ENCODE measurements at regions not wholly inside any gene's neighbourhood (a gene's known extent, or its start where the extent isn't known, plus 50 kb on each side); places are given as distances from the start of the nearest gene placed in this dataset.

DNA sequence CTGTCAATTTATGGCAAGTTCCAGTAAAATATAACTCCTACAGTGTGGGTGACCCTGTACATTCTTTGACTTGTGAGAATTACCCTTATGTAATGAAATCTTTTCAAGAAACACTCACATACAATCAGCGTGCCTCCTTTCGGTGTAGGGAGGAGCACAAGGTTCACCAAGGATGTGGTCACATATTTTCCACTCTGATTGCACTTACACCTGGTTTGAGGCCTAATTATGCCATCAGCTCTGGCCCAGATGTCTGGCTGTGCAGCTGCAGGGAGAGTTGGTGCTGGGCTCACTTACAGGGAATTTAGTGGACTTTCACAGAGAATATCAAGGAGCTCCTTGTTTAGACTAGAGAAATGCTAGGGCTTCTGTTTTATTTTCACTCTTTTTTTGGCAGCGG is 146.0 kb upstream of the STEAP4 start:
- TF ChIP-seq, protein P1, sequence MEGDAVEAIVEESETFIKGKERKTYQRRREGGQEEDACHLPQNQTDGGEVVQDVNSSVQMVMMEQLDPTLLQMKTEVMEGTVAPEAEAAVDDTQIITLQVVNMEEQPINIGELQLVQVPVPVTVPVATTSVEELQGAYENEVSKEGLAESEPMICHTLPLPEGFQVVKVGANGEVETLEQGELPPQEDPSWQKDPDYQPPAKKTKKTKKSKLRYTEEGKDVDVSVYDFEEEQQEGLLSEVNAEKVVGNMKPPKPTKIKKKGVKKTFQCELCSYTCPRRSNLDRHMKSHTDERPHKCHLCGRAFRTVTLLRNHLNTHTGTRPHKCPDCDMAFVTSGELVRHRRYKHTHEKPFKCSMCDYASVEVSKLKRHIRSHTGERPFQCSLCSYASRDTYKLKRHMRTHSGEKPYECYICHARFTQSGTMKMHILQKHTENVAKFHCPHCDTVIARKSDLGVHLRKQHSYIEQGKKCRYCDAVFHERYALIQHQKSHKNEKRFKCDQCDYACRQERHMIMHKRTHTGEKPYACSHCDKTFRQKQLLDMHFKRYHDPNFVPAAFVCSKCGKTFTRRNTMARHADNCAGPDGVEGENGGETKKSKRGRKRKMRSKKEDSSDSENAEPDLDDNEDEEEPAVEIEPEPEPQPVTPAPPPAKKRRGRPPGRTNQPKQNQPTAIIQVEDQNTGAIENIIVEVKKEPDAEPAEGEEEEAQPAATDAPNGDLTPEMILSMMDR (IDR thresholded peaks at IDR 0.05; ENCODE audit: insufficient read depth, missing control alignments) = no peak
- no peak for FAIRE-seq

DNA sequence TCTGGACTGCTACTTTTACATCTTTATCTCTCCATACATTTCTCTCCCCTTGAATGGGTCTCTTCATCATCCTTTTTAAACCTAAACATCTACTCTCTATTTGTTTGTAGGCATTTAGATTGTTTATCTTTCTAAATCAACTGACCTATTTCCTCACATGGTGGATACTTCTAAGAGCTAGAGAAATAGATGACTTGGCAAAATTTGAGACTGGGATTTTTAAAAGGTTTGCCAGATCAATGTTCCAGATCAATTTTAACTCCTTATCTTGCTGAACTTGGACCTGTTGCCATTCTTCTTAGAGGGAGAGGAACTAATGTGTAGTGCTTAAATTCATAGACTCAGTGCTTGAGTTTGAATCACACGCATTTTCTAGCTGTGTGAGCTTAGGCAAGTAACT is 144.2 kb upstream of the STEAP4 start:
- DNase-seq (ENCODE audit: insufficient read length, low spot score) (no peak), FAIRE-seq (no peak)
- TF ChIP-seq, protein P1 (IDR thresholded peaks at IDR 0.05; ENCODE audit: insufficient read depth, missing control alignments) = no peak

More for the DNA sequence above, 146.0 kb upstream of the STEAP4 start:
- DNase-seq (ENCODE audit: insufficient read length, low spot score) = no peak

DNA sequence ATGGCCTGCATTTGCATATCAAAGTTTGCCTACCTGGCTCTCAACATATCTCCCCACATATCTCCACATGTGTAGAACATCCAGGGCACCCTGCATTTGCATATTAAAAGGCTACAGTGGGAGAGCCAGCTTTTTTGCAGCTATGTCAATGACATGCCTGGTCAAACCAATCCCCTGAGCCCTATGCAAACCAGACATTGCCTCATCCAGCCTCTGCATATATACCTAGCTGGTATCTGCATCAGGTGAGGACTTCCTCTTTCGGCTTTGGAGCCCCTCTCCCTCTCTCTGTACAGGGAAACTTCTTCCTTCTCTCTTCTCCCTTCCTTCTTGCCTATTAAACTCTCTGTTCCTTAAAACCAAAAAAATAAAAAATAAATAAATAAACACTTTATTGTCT is 142.7 kb upstream of the STEAP4 start:
- TF ChIP-seq, protein P1 (IDR thresholded peaks at IDR 0.05; ENCODE audit: insufficient read depth, missing control alignments) = no peak
- DNase-seq (ENCODE audit: insufficient read length, low spot score) (no peak), FAIRE-seq (no peak)

DNA sequence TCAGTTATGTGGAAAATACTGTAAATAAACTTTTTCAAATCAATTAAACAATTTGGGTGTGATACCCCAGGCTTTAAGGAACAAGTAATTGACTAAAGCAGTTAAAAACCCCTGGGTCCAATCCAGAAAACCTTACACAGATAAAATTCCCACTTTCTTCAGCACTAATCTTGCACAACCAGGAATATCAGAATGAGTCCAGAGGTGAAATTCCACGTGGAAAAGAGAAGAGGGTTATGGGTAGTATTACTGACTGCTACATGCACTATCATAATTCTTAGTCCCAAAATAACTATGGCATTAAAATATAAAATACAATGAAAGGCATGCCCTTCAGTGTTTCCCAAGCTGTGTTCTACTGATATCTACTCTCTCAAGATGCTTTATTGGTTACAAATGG is 135.7 kb upstream of the STEAP4 start:
- DNase-seq (ENCODE audit: insufficient read length, low spot score) = no peak
- no peak for FAIRE-seq
- TF ChIP-seq, protein P1 (IDR thresholded peaks at IDR 0.05; ENCODE audit: insufficient read depth, missing control alignments) = no peak

DNA sequence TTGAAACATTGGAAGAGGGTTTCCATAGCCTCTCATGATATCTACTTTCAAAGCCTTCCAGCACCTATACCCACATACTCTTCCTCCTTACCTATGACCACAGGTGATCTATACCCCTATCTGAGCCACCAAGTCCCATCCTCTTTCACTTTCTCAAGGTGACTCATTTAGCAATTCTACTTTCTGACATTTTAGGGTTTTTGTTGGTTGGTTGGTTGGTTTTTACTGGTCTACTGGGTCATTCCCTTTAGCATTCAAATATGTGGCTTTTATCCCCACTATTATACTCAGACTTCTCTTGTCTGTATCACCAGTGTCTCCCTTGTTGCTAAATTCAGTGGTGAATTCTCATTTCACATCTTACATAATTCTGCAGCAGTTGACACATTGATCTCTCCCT is 130.4 kb upstream of the STEAP4 start:
- TF ChIP-seq, protein P1 (IDR thresholded peaks at IDR 0.05; ENCODE audit: insufficient read depth, missing control alignments) = no peak

DNA sequence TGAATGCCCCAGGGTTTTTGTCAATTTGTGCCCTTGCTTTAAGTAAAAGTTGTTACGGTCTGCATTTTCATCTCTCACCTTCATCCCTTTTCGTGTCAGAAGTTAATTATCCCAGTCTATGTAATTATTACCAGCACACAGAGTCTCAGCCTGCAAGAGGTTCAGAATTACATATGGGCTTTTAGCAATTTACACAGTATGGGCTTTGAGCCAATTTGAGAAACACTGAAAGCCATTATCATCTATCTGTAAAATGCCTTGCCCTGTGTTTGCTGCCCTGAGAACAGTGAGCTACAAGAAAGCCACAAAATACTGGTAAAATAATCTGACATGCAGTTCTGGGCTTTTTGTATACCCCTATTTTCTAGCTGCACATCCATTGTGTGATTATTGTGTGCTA is 125.6 kb upstream of the STEAP4 start:
- no peak for DNase-seq (ENCODE audit: insufficient read length, low spot score)
- TF ChIP-seq, protein P1 (IDR thresholded peaks at IDR 0.05; ENCODE audit: insufficient read depth, missing control alignments) = no peak
- FAIRE-seq = no peak

More for the DNA sequence above, 130.4 kb upstream of the STEAP4 start:
- FAIRE-seq (no peak), DNase-seq (ENCODE audit: insufficient read length, low spot score) (no peak)

DNA sequence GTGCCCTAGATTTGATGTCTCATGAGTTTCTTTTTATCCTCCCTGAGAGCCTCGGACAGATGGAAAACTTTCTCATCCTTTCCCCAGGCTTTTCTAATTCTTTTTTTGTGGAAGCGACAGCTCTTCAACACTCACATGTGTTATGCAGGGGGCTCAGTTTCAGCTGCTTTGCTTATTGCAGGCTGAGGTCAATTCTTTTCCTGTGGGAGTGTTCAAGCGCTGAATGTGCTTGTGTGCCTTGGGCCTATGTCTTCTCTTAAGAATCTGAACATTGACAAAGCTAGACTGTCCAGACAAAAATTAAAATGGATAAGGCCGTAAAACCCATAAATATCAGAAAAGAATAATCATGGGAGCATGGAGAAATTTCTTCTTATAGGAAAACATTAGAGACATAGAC is 125.2 kb upstream of the STEAP4 start:
- TF ChIP-seq, protein P1 (IDR thresholded peaks at IDR 0.05; ENCODE audit: insufficient read depth, missing control alignments) = no peak
- FAIRE-seq = no peak
- DNase-seq (ENCODE audit: insufficient read length, low spot score) = no peak
